ENCODE measurements at regions not wholly inside any gene's neighbourhood (a gene's known extent, or its start where the extent isn't known, plus 50 kb on each side); places are given as distances from the start of the nearest gene placed in this dataset.

DNA sequence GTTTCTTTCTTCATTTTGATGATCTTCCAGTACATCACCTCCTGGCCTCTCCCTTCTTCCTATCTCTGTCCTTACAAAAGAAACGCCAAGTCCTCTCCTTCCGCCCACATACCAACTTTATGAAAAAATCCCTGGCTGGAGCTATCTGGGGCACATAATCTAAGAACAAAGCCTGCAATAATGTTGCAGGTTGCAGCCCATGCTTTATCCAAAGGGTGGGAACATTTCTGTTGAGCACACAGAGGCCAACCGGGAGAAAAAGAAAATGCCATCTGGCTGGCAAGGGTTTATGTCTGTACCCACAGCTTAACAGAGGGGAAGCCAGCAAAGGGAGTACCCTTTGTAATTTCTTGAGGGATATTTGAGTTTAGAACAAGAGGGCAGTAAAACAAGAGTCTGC lies 409.6 kb downstream of the SOX9 start:
- Histone ChIP-seq H3K9me3 (no peaks in the 10 kb centered on the region), H3K27ac (no peak overlapping the region)
- intact Hi-C loops (cut with DNase I): no loop called here

DNA sequence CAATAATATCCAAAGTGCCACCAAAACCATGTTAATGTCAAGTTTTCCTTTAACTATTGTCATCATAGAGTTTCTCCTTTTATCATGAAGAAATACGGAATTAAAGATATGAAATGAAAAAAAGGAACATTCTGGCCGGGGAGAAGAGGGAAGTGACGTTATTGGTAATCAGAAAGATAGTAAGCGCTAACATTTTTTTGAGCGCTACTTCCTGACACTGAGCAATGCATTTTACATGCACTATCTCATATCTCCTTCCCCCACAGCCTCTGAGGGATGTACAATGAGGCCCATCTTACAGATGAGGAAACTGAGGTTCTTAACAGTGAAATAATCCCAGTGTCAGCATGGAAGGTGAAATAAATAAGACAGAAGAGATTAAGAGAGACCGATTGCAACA lies 410.9 kb downstream of the SOX9 start:
- no peaks in the 10 kb centered on the region for H3K9me3 ChIP-seq
- intact Hi-C loops (cut with DNase I): no loop called here
- H3K27ac ChIP-seq: no peak overlapping the region
- DNase-seq: no peak
- TF ChIP-seq, protein P1, sequence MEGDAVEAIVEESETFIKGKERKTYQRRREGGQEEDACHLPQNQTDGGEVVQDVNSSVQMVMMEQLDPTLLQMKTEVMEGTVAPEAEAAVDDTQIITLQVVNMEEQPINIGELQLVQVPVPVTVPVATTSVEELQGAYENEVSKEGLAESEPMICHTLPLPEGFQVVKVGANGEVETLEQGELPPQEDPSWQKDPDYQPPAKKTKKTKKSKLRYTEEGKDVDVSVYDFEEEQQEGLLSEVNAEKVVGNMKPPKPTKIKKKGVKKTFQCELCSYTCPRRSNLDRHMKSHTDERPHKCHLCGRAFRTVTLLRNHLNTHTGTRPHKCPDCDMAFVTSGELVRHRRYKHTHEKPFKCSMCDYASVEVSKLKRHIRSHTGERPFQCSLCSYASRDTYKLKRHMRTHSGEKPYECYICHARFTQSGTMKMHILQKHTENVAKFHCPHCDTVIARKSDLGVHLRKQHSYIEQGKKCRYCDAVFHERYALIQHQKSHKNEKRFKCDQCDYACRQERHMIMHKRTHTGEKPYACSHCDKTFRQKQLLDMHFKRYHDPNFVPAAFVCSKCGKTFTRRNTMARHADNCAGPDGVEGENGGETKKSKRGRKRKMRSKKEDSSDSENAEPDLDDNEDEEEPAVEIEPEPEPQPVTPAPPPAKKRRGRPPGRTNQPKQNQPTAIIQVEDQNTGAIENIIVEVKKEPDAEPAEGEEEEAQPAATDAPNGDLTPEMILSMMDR (IDR thresholded peaks at IDR 0.05): no peak
- H3K27me3 ChIP-seq: no peaks in the 10 kb centered on the region
- ATAC-seq: no peak
- no peak overlapping the region for H3K4me3 ChIP-seq
- H3K36me3 ChIP-seq: no peaks in the 10 kb centered on the region
- no peaks in the 10 kb centered on the region for H3K4me1 ChIP-seq

More for the DNA sequence above, 409.6 kb downstream of the SOX9 start:
- no peaks in the 10 kb centered on the region for H3K27me3 ChIP-seq
- DNase-seq: no peak
- H3K36me3 ChIP-seq: no peaks in the 10 kb centered on the region
- H3K4me1 ChIP-seq: no peaks in the 10 kb centered on the region
- no peak for ATAC-seq
- H3K4me3 ChIP-seq: no peak overlapping the region
- TF ChIP-seq, protein P1 (IDR thresholded peaks at IDR 0.05): no peak

DNA sequence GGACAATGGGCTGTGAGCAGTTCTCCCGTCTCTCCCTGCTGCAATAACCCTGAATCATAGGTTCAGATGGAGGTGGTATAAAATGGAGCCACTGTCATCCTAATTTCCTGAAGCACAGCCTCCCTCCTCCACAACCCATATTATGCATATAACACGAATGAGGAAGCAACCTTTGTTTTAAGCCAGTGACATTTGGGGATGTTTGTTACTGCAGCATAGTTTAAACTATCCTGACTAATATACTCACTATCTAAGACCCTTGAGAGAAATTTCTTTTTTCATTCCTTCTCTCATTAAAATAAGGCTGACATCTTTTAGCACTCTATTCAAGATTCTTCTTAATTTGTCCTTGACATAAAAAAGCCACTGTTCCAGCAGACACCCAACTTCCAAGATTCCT lies 413.4 kb downstream of the SOX9 start:
- H3K36me3 ChIP-seq: no peaks in the 10 kb centered on the region
- H3K4me1 ChIP-seq: no peaks in the 10 kb centered on the region
- ATAC-seq (no peak), DNase-seq (no peak)
- no peaks in the 10 kb centered on the region for H3K9me3 ChIP-seq
- no peak overlapping the region for H3K27ac ChIP-seq
- TF ChIP-seq, protein P1 (IDR thresholded peaks at IDR 0.05): no peak
- no peaks in the 10 kb centered on the region for H3K27me3 ChIP-seq
- intact Hi-C loops (cut with DNase I): no loop called here
- H3K4me3 ChIP-seq: no peak overlapping the region

DNA sequence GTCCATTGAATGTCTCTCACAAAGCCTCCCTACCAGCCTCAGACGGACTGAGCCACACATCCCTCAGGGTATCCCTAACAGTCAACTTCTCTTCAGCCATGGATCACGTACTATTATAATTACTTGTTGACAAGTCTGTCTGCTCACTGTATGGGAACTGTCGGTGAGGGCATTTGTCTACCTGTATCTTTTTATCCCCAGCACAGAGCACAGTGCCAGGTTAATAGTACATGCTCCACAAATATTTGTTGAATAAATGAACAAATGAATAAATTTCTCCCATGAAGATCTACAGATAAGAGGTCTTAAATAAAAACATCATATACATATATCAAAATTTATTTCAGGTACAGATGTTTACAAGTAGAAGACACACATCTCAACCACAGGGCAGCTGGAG lies 414.0 kb downstream of the SOX9 start:
- Histone ChIP-seq H3K4me1 (peaks cover 2% of the 10 kb centered on the region), H3K27ac (no peak overlapping the region), H3K36me3 (no peaks in the 10 kb centered on the region), H3K4me3 (no peak overlapping the region), H3K27me3 (no peaks in the 10 kb centered on the region), H3K9me3 (no peaks in the 10 kb centered on the region)
- TF ChIP-seq, protein P1 (IDR thresholded peaks at IDR 0.05): no peak
- intact Hi-C loops (cut with DNase I): no loop called here
- ATAC-seq (no peak), DNase-seq (no peak)

DNA sequence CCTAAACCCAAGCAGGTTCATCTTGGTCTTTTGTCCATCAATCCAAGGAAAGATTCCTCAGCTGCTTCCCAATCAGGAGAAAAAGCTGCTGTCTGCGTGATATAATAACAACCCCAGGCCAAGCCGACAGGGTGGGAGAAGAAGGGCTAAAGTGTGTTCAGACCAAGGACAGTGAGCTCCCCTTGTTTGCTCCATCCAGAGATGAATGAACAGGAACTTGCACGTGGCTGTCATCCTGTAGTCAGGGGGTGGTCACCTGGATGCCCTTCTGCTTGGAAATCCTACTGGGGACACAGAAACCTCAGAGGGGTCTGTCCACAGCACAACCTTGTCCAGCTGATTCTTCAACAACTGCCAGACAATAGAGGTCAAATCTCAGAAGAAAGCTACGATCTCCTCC lies 414.5 kb downstream of the SOX9 start:
- DNase-seq (no peak), ATAC-seq (no peak)
- no peaks in the 10 kb centered on the region for H3K27me3 ChIP-seq
- no peak overlapping the region for H3K4me3 ChIP-seq
- intact Hi-C loops (cut with DNase I): no loop called here
- H3K9me3 ChIP-seq: no peaks in the 10 kb centered on the region
- H3K27ac ChIP-seq: no peak overlapping the region
- TF ChIP-seq, protein P1 (IDR thresholded peaks at IDR 0.05): no peak
- H3K36me3 ChIP-seq: no peaks in the 10 kb centered on the region
- peaks cover 5% of the 10 kb centered on the region for H3K4me1 ChIP-seq

DNA sequence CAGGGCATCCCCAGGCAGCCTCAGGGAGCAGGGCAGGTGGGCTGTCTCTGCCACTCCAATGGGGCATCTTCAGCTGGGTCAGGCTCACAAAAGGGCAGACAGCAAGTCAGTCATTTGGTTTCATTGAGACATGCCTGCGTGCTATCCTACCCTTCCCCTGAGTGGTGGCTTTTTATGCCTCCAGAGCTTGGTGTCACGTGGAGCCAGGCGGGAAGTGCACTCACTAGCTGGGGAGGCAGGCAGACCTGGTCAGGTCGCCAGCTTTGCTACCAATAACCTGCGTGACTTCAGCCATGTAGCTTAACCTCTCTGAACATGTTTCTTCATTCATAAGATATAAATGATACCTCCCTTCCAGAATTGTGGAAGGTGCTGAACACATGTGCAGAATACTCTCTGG lies 415.0 kb downstream of the SOX9 start:
- no peaks in the 10 kb centered on the region for H3K27me3 ChIP-seq
- H3K9me3 ChIP-seq: no peaks in the 10 kb centered on the region
- intact Hi-C loops (cut with DNase I): no loop called here
- H3K36me3 ChIP-seq: no peaks in the 10 kb centered on the region
- H3K4me3 ChIP-seq: no peak overlapping the region
- DNase-seq: no peak
- TF ChIP-seq, protein P1 (IDR thresholded peaks at IDR 0.05): no peak
- H3K27ac ChIP-seq: no peak overlapping the region
- H3K4me1 ChIP-seq: peaks cover 5% of the 10 kb centered on the region
- no peak for ATAC-seq
